Neuronal stem cell (in vitro differentiated cells): ENCODE measurements at regions not wholly inside any gene's neighbourhood (a gene's known extent, or its start where the extent isn't known, plus 50 kb on each side); places are given as distances from the start of the nearest gene placed in this dataset.
A peak's percentile ranks its signal among the peaks of the same experiment; 100 is the strongest.

Experiments
- DNase-seq: peaks from one replicate; pipeline ENCODE4 v3.0.0-alpha.2; 2013; ENCODE audit warnings: low spot score
- H2AFZ ChIP-seq: one replicate; pipeline ENCODE4 v1.6.1; 2013; ENCODE audit warnings: mild to moderate bottlenecking, low read length, inconsistent platforms
- H2AK5ac ChIP-seq: 2 replicates; pipeline ENCODE4 v1.6.1; 2013; ENCODE audit warnings: low read depth, mild to moderate bottlenecking, inconsistent platforms, low read length, moderate library complexity, mixed read lengths
- H2BK120ac ChIP-seq: 2 replicates; pipeline ENCODE4 v1.6.1; 2013; ENCODE audit warnings: low read depth, mild to moderate bottlenecking, inconsistent platforms, low read length, moderate library complexity, mixed read lengths
- H2BK12ac ChIP-seq: one replicate; pipeline ENCODE4 v1.6.1; 2013; ENCODE audit warnings: low read length, inconsistent platforms
- H2BK15ac ChIP-seq: 2 replicates; pipeline ENCODE4 v1.6.1; 2013; ENCODE audit warnings: mild to moderate bottlenecking, low read length, inconsistent platforms, mixed read lengths
- H2BK5ac ChIP-seq: one replicate; pipeline ENCODE4 v1.6.1; 2013; ENCODE audit warnings: inconsistent platforms, mild to moderate bottlenecking, low read length, moderate library complexity
- H3K14ac ChIP-seq: one replicate; pipeline ENCODE4 v1.6.1; 2013; ENCODE audit warnings: low read length, inconsistent platforms
- H3K18ac ChIP-seq: 2 replicates; pipeline ENCODE4 v1.6.1; 2013; ENCODE audit warnings: low read length, inconsistent platforms
- H3K23ac ChIP-seq: 2 replicates; pipeline ENCODE4 v1.6.1; 2013; ENCODE audit warnings: low read depth, mild to moderate bottlenecking, mixed read lengths, low read length, inconsistent platforms; ENCODE audit not compliant: poor library complexity
- H3K27ac ChIP-seq: replicated peaks from 3 replicates; pipeline ENCODE4 v1.5.1; 2013; ENCODE audit warnings: low read length, inconsistent platforms
- H3K27me3 ChIP-seq, 3 experiments: 2 replicates each; pipeline ENCODE4 v1.6.1; 2013; ENCODE audit warnings: low read length in 3 of 3, mild to moderate bottlenecking in 2 of 3, inconsistent platforms in 1 of 3, low read depth in 1 of 3, mixed read lengths in 1 of 3, moderate library complexity in 1 of 3; ENCODE audit not compliant: control insufficient read depth in 3 of 3, insufficient read depth in 3 of 3
- H3K36me3 ChIP-seq, 2 donors: replicated peaks in 1 of 2; 2 replicates each; pipeline ENCODE4 v1.6.1; 2013; ENCODE audit warnings: low read length in 2 of 2; ENCODE audit not compliant: control insufficient read depth in 2 of 2, insufficient read depth in 2 of 2
- H3K4ac ChIP-seq: 2 replicates; pipeline ENCODE4 v1.6.1; 2013; ENCODE audit warnings: inconsistent platforms, mild to moderate bottlenecking, low read length, moderate library complexity
- H3K4me1 ChIP-seq, 2 donors: 1 replicate in 1 of 2; 2 replicates in 1 of 2; pipeline ENCODE4 v1.6.1; 2013; ENCODE audit warnings: low read length in 2 of 2, low read depth in 1 of 2; ENCODE audit not compliant: control insufficient read depth in 2 of 2, insufficient read depth in 1 of 2
- H3K4me2 ChIP-seq: one replicate; pipeline ENCODE4 v1.6.1; 2013; ENCODE audit warnings: mild to moderate bottlenecking, low read length, inconsistent platforms; ENCODE audit not compliant: insufficient read depth, poor library complexity, severe bottlenecking
- H3K4me3 ChIP-seq, 2 donors: 2 replicates each; pipeline ENCODE4 v1.5.1; 2013; ENCODE audit warnings: low read length in 2 of 2, mild to moderate bottlenecking in 2 of 2, inconsistent platforms in 1 of 2, moderate library complexity in 1 of 2
- H3K79me1 ChIP-seq: one replicate; pipeline ENCODE4 v1.6.1; 2013; ENCODE audit warnings: low read depth, mild to moderate bottlenecking, inconsistent platforms, low read length, moderate library complexity
- H3K9ac ChIP-seq: one replicate; pipeline ENCODE4 v1.6.1; 2013; ENCODE audit warnings: mild to moderate bottlenecking, low read depth, low read length, inconsistent platforms; ENCODE audit not compliant: poor library complexity
- H3K9me3 ChIP-seq, 2 donors: replicated peaks in 1 of 2; 2 replicates each; pipeline versions ENCODE3 to v1.6.1; 2013; ENCODE audit warnings: low read length in 2 of 2, mild to moderate bottlenecking in 2 of 2, inconsistent platforms in 1 of 2, low read depth in 1 of 2, mixed read lengths in 1 of 2, moderate library complexity in 1 of 2; ENCODE audit not compliant: control insufficient read depth in 2 of 2, insufficient read depth in 1 of 2
- H4K8ac ChIP-seq: one replicate; pipeline ENCODE4 v1.6.1; 2013; ENCODE audit warnings: low read depth, mild to moderate bottlenecking, inconsistent platforms, low read length, moderate library complexity
- H4K91ac ChIP-seq: one replicate; pipeline ENCODE4 v1.6.1; 2013; ENCODE audit warnings: low read length, low read depth, mild to moderate bottlenecking, inconsistent platforms; ENCODE audit not compliant: poor library complexity
- WGBS, 2 donors: extraction: QIAGEN DNeasy Blood & Tissue Kit; methylation state at CpG; one replicate each; pipeline ENCODE4 v1.1.7; 2013; ENCODE audit warnings: missing lambda C conversion rate in 2 of 2, mixed read lengths in 1 of 2; ENCODE audit not compliant: insufficient read length in 2 of 2, insufficient replicate concordance in 1 of 2; ENCODE audit errors: extremely low coverage in 2 of 2; 5-methylcytosine and 5-hydroxymethylcytosine counted together

- no peak overlapping the region for H3K4me3 ChIP-seq
- H3K9me3 ChIP-seq = no peaks in the 10 kb centered on the region
- H4K8ac ChIP-seq = no peak overlapping the region
- no CpG with 5 or more reads among the region's 3 CpGs for WGBS, 2 donors
- no peak overlapping the region for H3K27ac ChIP-seq
- H2BK120ac ChIP-seq = no peak overlapping the region
- no peak overlapping the region for H3K23ac ChIP-seq
- H3K18ac ChIP-seq = no peak overlapping the region
- H4K91ac ChIP-seq = no peak overlapping the region
- H3K79me1 ChIP-seq = no peaks in the 10 kb centered on the region
- no peak for DNase-seq
- H3K4ac ChIP-seq = no peak overlapping the region
- H2BK5ac ChIP-seq = no peak overlapping the region
- no peak overlapping the region for H3K9ac ChIP-seq
- peaks cover 4 to 9% of the 10 kb centered on the region in 2 donors for H3K4me1 ChIP-seq
- H3K36me3 ChIP-seq = no peaks in the 10 kb centered on the region
- H2BK12ac ChIP-seq = no peak overlapping the region
- H2BK15ac ChIP-seq = no peak overlapping the region
- H3K14ac ChIP-seq = no peak overlapping the region
- no peak overlapping the region for H3K4me2 ChIP-seq
- H3K27me3 ChIP-seq = peaks cover 0 to 24% (median 0%) of the 10 kb centered on the region in 3 experiments
- no peak overlapping the region for H2AK5ac ChIP-seq
- no peak overlapping the region for H2AFZ ChIP-seq
Observed at GRCh38 chr2:62297624-62298010, 101.7 kb downstream of the B3GNT2 start.

DNA sequence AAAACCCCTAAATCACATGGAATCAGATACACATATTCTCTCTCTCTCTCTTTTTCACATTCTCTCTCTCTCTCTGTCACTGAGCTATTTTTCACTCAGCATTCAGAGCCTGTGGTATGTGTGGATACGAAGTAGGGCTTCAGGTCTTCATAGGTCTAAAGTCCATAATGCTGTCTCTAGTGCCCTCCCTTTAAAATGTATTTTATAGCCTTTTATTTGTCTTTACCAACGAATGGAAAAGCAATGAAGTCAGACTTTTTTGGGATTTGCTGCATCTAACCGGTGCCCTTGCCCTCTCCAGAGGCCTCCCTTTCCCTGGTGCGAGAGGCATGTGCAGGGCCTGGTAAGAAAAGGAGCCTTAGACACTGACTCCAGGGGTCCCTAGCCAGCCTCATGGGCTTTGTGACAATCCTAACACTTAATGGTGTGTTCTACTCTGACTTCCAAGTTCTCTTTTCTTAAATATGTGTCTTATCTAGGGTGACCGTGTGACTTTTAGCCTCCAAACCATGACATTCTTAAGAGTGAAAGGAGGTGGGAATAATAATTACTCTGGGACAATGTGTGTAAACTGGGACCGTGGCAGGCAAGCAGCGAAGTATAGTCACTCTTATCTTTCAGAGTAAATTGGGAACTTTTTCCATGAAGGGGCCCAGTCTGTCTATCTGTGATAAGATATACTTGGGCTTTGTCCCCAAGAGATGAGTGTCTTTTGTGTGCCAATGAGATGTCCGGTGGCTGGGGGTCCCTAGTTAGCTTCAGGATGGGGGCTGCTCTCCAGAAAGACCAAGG lies 101.1 kb downstream of the B3GNT2 start:
- Histone ChIP-seq H3K14ac (no peak overlapping the region), H3K18ac (no peak overlapping the region), H3K4ac (no peak overlapping the region), H3K79me1 (no peaks in the 10 kb centered on the region), H3K4me3 (no peak overlapping the region), H4K8ac (no peak overlapping the region), H3K27ac (no peak overlapping the region), H2BK5ac (no peak overlapping the region), H3K4me1 (peaks cover 4 to 9% of the 10 kb centered on the region in 2 donors), H3K4me2 (no peak overlapping the region), H2BK12ac (no peak overlapping the region), H2BK15ac (no peak overlapping the region), H3K9me3 (no peaks in the 10 kb centered on the region), H3K23ac (no peak overlapping the region), H2AK5ac (no peak overlapping the region), H4K91ac (no peak overlapping the region), H2AFZ (no peak overlapping the region), H3K27me3 (peaks cover 0 to 24% (median 0%) of the 10 kb centered on the region in 3 experiments), H2BK120ac (no peak overlapping the region), H3K36me3 (no peaks in the 10 kb centered on the region), H3K9ac (no peak overlapping the region)
- DNase-seq = no peak
- no CpG with 5 or more reads among the region's 8 CpGs for WGBS, 2 donors

DNA sequence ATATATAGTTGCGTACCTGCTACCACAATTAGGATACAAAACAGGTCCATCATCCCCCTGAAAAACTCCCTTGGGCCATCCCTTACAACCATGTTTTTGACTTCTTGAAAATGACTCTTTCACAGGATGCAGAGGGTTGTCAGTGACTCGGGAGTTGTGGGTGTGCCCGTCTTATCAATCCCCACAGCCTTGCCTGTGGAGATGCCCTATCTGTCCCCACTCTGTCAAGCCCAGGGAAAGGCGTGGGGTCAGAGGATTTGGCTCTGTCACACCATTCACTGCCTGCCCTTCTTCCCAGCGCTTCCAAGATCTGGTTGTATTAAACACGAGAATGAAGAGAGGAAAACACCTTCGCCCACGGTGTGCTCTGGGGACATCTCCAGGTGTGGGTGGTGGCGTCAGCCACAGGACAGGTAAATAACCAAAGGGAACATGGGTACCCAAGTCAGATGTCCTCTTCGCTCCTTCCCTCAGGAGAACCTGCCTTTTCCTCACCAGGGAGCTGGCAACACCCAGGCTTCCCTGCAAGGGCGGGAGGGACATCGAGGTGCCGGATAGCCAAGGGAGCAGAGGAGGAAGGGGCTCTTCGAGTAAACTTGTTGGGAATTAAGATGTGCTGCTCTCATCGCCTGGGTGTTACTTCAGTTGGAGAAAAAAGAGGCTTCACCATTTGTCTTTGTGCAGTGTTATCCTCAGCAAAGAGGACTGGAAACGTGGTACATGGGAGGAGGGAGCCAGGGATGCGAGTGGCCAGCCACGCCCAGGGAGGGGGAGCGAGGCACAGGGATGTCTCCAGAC lies 100.3 kb downstream of the B3GNT2 start:
- no CpG with 5 or more reads among the region's 19 CpGs for WGBS, 2 donors
- no peak overlapping the region for H4K91ac ChIP-seq
- no peak overlapping the region for H3K4ac ChIP-seq
- peaks cover 4 to 9% of the 10 kb centered on the region in 2 donors for H3K4me1 ChIP-seq
- H2BK12ac ChIP-seq = no peak overlapping the region
- no peak overlapping the region for H3K18ac ChIP-seq
- no peak overlapping the region for H2AFZ ChIP-seq
- H3K9me3 ChIP-seq = no peaks in the 10 kb centered on the region
- no peak overlapping the region for H3K23ac ChIP-seq
- H3K9ac ChIP-seq = no peak overlapping the region
- no peak overlapping the region for H3K4me3 ChIP-seq
- H3K27ac ChIP-seq = no peak overlapping the region
- peaks cover 0 to 24% (median 0%) of the 10 kb centered on the region in 3 experiments for H3K27me3 ChIP-seq
- H2BK15ac ChIP-seq = no peak overlapping the region
- peak overlapping the region; percentile 2 for H2AK5ac ChIP-seq
- H3K79me1 ChIP-seq = no peaks in the 10 kb centered on the region
- no peak overlapping the region for H4K8ac ChIP-seq
- H3K14ac ChIP-seq = no peak overlapping the region
- DNase-seq = no peak
- no peaks in the 10 kb centered on the region for H3K36me3 ChIP-seq
- no peak overlapping the region for H3K4me2 ChIP-seq
- no peak overlapping the region for H2BK120ac ChIP-seq
- no peak overlapping the region for H2BK5ac ChIP-seq
